ENCODE measurements at regions not wholly inside any gene's neighbourhood (a gene's known extent, or its start where the extent isn't known, plus 50 kb on each side); places are given as distances from the start of the nearest gene placed in this dataset.

DNA sequence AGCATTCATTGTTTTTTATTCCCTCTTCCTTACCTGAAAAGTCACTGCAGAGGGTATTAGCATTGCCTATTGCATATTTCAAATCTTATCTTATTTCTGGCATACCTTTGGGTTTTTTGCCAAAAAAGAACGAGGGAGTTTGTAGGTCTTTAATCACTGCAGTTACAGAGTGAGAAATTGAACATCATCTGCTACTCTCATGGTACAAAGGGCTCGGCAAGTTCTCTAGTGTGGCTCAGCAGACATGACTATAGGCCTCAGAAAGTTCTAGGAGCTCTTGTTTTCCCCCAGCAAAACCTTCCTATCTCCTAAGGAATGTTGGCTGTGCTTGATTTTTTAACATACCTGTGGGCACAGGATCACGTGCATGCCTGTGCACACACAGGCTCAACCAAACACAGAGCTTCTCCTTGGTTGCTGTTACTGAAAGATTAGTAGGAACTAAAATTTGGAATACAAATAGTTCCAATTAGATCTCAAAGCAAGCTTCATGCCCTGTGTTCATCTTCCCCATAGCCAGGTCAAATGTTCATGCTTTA, 69.7 kb downstream of the CCDC185 start:
- Histone ChIP-seq H3K9ac (ENCODE audit: low read depth, low read length, poor library complexity, severe bottlenecking) (no peak overlapping the region), H3K4me2 (ENCODE audit: low read depth, low read length, poor library complexity, severe bottlenecking) (no peak overlapping the region), H3K27me3 (ENCODE audit: insufficient read depth, low read length, poor library complexity, severe bottlenecking) (no peaks in the 10 kb centered on the region), H3F3A (ENCODE audit: low read depth) (no peaks in the 10 kb centered on the region), H3K9me2 (replicated peaks; ENCODE audit: low read depth, low read length) (no peaks in the 10 kb centered on the region), H2AFZ (ENCODE audit: low read length) (no peak overlapping the region), H3K36me3 (ENCODE audit: insufficient read depth, low read length) (no peaks in the 10 kb centered on the region), H3K4me1 (ENCODE audit: insufficient read depth, low read length, poor library complexity, severe bottlenecking) (no peaks in the 10 kb centered on the region), H3K9me3 (ENCODE audit: insufficient read depth, low read depth, low read length) (no peaks in the 10 kb centered on the region), H3K4me3 (ENCODE audit: low read length, poor library complexity, severe bottlenecking) (no peak overlapping the region), H3K79me2 (ENCODE audit: insufficient read depth, low read length) (no peaks in the 10 kb centered on the region), H4K20me1 (ENCODE audit: insufficient read depth, low read length, poor library complexity, severe bottlenecking) (no peaks in the 10 kb centered on the region)
- TF ChIP-seq EZH2phosphoT487 (IDR thresholded peaks at IDR 0.05; ENCODE audit: borderline replicate concordance): no peak
- TF ChIP-seq, protein P1, sequence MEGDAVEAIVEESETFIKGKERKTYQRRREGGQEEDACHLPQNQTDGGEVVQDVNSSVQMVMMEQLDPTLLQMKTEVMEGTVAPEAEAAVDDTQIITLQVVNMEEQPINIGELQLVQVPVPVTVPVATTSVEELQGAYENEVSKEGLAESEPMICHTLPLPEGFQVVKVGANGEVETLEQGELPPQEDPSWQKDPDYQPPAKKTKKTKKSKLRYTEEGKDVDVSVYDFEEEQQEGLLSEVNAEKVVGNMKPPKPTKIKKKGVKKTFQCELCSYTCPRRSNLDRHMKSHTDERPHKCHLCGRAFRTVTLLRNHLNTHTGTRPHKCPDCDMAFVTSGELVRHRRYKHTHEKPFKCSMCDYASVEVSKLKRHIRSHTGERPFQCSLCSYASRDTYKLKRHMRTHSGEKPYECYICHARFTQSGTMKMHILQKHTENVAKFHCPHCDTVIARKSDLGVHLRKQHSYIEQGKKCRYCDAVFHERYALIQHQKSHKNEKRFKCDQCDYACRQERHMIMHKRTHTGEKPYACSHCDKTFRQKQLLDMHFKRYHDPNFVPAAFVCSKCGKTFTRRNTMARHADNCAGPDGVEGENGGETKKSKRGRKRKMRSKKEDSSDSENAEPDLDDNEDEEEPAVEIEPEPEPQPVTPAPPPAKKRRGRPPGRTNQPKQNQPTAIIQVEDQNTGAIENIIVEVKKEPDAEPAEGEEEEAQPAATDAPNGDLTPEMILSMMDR (conservative IDR thresholded peaks at IDR 0.05; ENCODE audit: low read length): no peak

DNA sequence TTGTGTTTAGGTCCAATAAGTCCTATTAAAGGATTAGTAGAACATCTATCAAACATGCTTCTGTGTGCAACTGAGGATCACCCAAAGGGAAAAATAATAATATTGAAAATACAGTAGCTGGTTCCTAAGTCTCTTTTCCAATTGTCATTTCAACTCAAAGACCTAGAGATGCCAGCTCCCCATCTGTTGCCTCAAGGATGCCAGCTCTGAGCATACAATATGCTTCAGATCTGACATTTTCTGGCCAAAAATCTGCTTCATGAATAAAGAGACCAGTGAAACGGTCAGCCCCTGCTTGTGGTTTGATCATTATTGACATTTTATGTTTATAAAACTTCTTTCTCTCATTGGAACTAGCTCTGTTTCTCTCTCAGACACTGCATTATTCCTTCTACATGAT, 72.9 kb downstream of the CCDC185 start:
- no peaks in the 10 kb centered on the region for H3K4me1 ChIP-seq (ENCODE audit: insufficient read depth, low read length, poor library complexity, severe bottlenecking)
- no peaks in the 10 kb centered on the region for H3K9me2 ChIP-seq (replicated peaks; ENCODE audit: low read depth, low read length)
- TF ChIP-seq, protein P1 (conservative IDR thresholded peaks at IDR 0.05; ENCODE audit: low read length): no peak
- TF ChIP-seq EZH2phosphoT487 (IDR thresholded peaks at IDR 0.05; ENCODE audit: borderline replicate concordance): no peak

DNA sequence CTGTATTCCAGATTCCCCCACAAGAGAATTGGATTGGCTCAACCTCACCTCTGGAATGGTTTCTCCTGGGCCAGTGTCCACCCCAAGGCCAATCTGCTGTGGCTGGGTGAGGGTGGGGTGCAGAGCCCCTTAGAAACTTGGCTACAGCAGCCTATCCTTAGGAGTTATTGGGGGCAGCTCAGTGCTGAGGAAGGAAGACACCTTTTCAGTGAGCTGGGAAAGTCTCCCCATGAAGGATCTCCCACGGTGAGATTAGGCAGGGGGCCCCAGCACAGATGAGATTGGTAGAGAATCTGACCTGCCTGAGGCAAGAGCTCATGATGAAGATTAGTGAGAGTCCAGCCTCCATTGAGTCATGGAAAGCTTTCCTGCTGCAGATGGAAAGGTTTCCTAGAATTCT, 78.4 kb downstream of the CCDC185 start:
- no peaks in the 10 kb centered on the region for H3K27me3 ChIP-seq (ENCODE audit: insufficient read depth, low read length, poor library complexity, severe bottlenecking)
- no peak overlapping the region for H3K4me3 ChIP-seq (ENCODE audit: low read length, poor library complexity, severe bottlenecking)
- H3K4me2 ChIP-seq (ENCODE audit: low read depth, low read length, poor library complexity, severe bottlenecking): no peak overlapping the region
- no peaks in the 10 kb centered on the region for H3K79me2 ChIP-seq (ENCODE audit: insufficient read depth, low read length)
- H3F3A ChIP-seq (ENCODE audit: low read depth): no peaks in the 10 kb centered on the region
- no peaks in the 10 kb centered on the region for H3K36me3 ChIP-seq (ENCODE audit: insufficient read depth, low read length)
- no peaks in the 10 kb centered on the region for H3K9me2 ChIP-seq (replicated peaks; ENCODE audit: low read depth, low read length)
- H2AFZ ChIP-seq (ENCODE audit: low read length): no peak overlapping the region
- H3K9me3 ChIP-seq (ENCODE audit: insufficient read depth, low read depth, low read length): no peaks in the 10 kb centered on the region
- no peaks in the 10 kb centered on the region for H3K4me1 ChIP-seq (ENCODE audit: insufficient read depth, low read length, poor library complexity, severe bottlenecking)
- H4K20me1 ChIP-seq (ENCODE audit: insufficient read depth, low read length, poor library complexity, severe bottlenecking): no peaks in the 10 kb centered on the region
- no peak for TF ChIP-seq EZH2phosphoT487 (IDR thresholded peaks at IDR 0.05; ENCODE audit: borderline replicate concordance)
- TF ChIP-seq, protein P1 (conservative IDR thresholded peaks at IDR 0.05; ENCODE audit: low read length): no peak
- no peak overlapping the region for H3K9ac ChIP-seq (ENCODE audit: low read depth, low read length, poor library complexity, severe bottlenecking)

More for the DNA sequence above, 72.9 kb downstream of the CCDC185 start:
- Histone ChIP-seq H3F3A (ENCODE audit: low read depth) (no peaks in the 10 kb centered on the region), H3K4me2 (ENCODE audit: low read depth, low read length, poor library complexity, severe bottlenecking) (no peak overlapping the region), H3K79me2 (ENCODE audit: insufficient read depth, low read length) (no peaks in the 10 kb centered on the region), H3K4me3 (ENCODE audit: low read length, poor library complexity, severe bottlenecking) (no peak overlapping the region), H2AFZ (ENCODE audit: low read length) (no peak overlapping the region), H3K9ac (ENCODE audit: low read depth, low read length, poor library complexity, severe bottlenecking) (no peak overlapping the region), H3K27me3 (ENCODE audit: insufficient read depth, low read length, poor library complexity, severe bottlenecking) (no peaks in the 10 kb centered on the region), H4K20me1 (ENCODE audit: insufficient read depth, low read length, poor library complexity, severe bottlenecking) (no peaks in the 10 kb centered on the region), H3K9me3 (ENCODE audit: insufficient read depth, low read depth, low read length) (no peaks in the 10 kb centered on the region), H3K36me3 (ENCODE audit: insufficient read depth, low read length) (no peaks in the 10 kb centered on the region)

Data from Loucy (cell line).